Colon (tissue), 2 donors: ENCODE measurements at regions not wholly inside any gene's neighbourhood (a gene's known extent, or its start where the extent isn't known, plus 50 kb on each side); places are given as distances from the start of the nearest gene placed in this dataset.
A peak's percentile ranks its signal among the peaks of the same experiment; 100 is the strongest.

Experiments
- FAIRE-seq: peaks from 2 replicates; lab custom pipeline; 2012; peaks lifted over from hg19 to GRCh38; lab: Jason Lieb, UNC
- donor health status: control.
- donor health status: control.

DNA sequence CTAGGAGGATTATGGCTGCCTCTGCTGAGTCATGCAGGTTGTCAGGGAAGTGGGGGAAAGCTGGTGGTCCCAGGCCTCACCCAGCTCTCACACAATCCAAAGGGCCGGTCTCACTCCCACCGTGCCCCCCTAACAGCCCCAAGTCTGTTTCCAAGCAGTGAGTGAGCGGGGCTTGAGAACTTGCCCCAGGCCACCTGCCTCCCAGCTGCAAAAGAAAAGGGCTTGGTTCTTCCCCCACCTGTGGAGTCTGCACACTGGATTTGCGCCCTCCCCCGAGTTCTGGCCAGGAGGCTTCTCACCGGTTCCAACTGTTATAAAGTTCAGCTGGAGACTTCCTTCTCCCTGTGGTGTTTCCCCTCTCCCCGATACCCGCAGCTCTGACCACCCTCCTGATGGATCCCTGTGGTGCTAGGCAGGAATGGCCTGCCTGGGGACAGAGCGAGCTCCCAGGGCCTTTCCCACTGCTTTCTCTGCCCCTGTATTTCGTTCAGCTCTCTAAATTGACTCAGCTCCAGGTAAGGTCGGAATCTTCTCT is 222.3 kb downstream of the BARHL2 start:
- FAIRE-seq, result no peak

GRCh38 chr1:90488451-90488850 is 228.7 kb downstream of the BARHL2 start:
- FAIRE-seq, result no peak

GRCh38 chr1:90486996-90487395 is 230.1 kb downstream of the BARHL2 start:
- FAIRE-seq, result no peak

GRCh38 chr1:90486134-90486824 is 230.8 kb downstream of the BARHL2 start:
- no peak for FAIRE-seq

- FAIRE-seq, result no peak
These were observed 236.7 kb downstream of the BARHL2 start for GRCh38 chr1:90480271-90480835.

DNA sequence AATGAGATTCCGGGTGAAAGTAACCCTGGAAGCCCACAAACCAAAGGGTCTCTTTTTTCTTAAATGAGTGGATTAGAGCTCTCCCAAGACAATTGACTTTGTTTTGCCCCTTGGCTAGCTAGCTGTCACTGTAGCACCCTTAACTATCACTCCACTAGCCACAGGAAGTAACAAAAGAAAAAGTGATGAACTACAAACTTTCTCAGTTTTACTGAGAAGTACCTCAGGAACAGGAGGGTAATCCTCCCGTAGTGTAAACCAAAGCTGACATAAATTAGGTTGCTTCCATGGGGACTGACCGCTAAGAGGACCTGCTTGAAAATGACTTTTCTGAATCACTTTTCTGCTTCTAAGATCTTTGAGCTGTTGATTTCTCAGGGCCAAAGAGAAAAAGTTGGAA is 240.1 kb downstream of the BARHL2 start:
- FAIRE-seq, result no peak

- no peak for FAIRE-seq
These were observed 240.7 kb downstream of the BARHL2 start for GRCh38 chr1:90476411-90476810.

- no peak for FAIRE-seq
These were observed 241.5 kb downstream of the BARHL2 start for GRCh38 chr1:90475631-90476030.

- FAIRE-seq, result no peak
These were observed 242.4 kb downstream of the BARHL2 start for GRCh38 chr1:90474731-90475130.

DNA sequence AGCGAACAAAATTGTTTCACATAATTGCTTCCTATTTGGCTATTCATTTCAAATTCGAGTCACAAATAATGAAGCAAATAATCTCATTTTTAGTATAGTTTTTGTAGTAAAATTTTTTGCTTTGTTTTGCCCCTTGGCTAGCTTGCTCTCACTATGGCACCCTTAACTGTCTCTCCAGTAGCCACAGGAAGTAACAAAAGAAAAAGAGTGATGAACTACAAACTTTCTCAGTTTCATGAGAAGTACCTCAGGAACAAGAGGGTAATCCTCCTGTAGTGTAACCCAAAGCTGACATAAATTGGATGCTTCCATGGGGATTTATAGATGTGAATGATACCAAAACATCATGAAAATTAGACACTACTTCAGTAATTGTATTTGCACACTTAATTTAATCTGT is 242.9 kb downstream of the BARHL2 start:
- no peak for FAIRE-seq

- no peak for FAIRE-seq
These were observed 244.3 kb downstream of the BARHL2 start for GRCh38 chr1:90472775-90473174.

- FAIRE-seq, result no peak
These were observed 257.5 kb downstream of the BARHL2 start for GRCh38 chr1:90459570-90459969.

GRCh38 chr1:90457985-90458384 is 259.1 kb downstream of the BARHL2 start:
- no peak for FAIRE-seq

GRCh38 chr1:90452491-90452890 is 264.6 kb downstream of the BARHL2 start:
- FAIRE-seq, result peak; percentile 38

DNA sequence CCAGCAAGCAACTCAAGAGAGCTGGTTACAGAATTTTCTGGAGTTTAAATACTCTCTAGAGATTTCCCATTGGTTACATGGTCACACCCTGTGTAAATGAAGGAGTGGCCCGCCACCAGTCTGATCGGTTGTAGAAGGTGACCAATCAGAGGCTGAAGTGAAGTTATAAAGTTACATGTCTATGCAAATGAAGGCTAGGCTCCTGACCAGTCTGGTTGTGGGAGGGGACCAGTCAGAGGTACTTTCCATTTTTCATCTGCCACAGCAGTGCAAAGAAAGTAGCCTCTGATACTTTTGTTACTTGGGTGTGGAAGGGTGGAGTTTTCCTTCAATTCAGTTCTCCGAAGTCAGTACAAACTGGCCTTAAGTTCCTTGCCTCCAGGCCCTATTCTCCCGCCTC is 273.7 kb downstream of the BARHL2 start:
- FAIRE-seq, result no peak

GRCh38 chr1:90435351-90435750 is 281.8 kb downstream of the BARHL2 start:
- no peak for FAIRE-seq

GRCh38 chr1:90434460-90434859 is 282.6 kb downstream of the BARHL2 start:
- no peak for FAIRE-seq

DNA sequence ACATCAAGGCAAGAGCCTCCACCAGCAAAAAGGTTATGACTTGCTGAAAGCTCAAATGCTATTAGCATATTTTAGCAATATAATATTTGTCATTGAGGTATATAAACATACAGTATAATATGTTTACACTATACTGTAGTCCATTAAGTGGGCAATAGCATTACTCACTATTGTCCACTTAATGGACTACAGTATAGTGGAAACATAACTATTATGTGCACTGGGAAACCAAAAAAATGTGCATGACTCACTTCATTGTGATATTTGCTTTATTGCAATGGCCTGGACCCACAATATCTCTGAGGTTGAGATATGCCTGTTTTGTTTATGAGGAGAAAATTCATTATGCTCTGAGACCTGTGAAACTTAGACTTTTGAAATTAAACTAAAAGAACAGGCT is 300.0 kb downstream of the BARHL2 start:
- no peak for FAIRE-seq

GRCh38 chr1:90414201-90414600 is 302.9 kb downstream of the BARHL2 start:
- no peak for FAIRE-seq

DNA sequence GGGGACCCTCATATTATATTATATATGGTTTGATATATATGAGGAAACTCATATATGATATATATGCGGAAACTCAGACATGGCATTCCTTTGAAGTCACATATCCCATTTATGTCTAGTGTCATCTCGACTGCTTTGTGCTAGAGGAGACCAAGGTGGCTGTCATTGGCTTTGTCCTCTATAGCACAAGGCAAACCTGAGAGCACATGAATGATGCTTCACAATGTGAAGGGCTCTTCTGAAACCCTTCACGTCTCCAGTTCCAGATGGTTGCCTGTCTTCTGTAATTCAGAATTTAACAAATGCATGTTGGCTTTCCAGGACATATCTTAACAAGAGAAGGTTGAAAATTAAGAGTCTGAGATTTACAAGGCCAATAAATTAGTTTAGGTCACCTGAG is 303.6 kb downstream of the BARHL2 start:
- FAIRE-seq, result no peak

- FAIRE-seq, result no peak
These were observed 304.5 kb downstream of the BARHL2 start for GRCh38 chr1:90412563-90412962.

- no peak for FAIRE-seq
These were observed 305.9 kb downstream of the BARHL2 start for GRCh38 chr1:90411185-90411584.

- no peak for FAIRE-seq
These were observed 309.4 kb downstream of the BARHL2 start for GRCh38 chr1:90407737-90408136.

DNA sequence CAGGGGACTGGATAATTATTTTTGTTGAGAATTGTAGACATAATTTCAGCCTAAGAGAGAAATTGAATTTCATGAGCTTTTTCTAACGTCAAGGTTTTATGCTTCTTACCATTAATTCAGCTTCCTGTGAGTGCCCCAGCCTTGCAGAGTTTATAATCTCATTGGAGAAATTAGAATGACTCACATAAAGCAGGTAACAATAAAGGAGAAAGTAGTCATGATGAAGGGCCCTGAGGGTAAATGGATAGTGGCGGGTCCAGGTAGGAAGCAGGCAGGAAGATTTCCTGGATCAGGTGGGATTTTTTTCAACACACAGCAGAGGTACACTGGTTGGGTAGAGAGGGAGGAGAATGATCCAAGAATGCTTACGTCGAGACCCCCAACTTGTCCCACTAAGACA is 311.4 kb downstream of the BARHL2 start:
- FAIRE-seq, result no peak
